HL-60/S4 treated with phorbol 12-myristate 13-acetate at 8.2 ng/mL for 4 days and 3 days (cell line): ENCODE measurements at regions not wholly inside any gene's neighbourhood (a gene's known extent, or its start where the extent isn't known, plus 50 kb on each side); places are given as distances from the start of the nearest gene placed in this dataset.
"Not testable (repeated sequence)": the region's sequence is repeated elsewhere in the genome, so short reads cannot be mapped to it uniquely, and the experiment has no call there.

Source experiments
- in situ Hi-C: fragments of 300-500 bp; cut with MboI; formaldehyde crosslinking; loops from 2 replicates; pipeline ENCODE4 v1.15.0; 2022; ENCODE audit warnings: low sequenced_read_pairs

- in situ Hi-C loops = no loop called here
Observed at GRCh38 chr6:134422426-134423231, 104.7 kb upstream of the SGK1 start.

GRCh38 chr6:134421501-134421900 is 103.6 kb upstream of the SGK1 start:
- in situ Hi-C loops = no loop called here

GRCh38 chr6:134420614-134421181 is 102.8 kb upstream of the SGK1 start:
- in situ Hi-C loops = no loop called here

- in situ Hi-C loops = no loop called here
Observed at GRCh38 chr6:134419716-134420115, 101.8 kb upstream of the SGK1 start.

GRCh38 chr6:134416418-134417154 is 98.7 kb upstream of the SGK1 start:
- in situ Hi-C loops = no loop called here

- in situ Hi-C loops = no loop called here
Observed at GRCh38 chr6:134415656-134416055, 97.7 kb upstream of the SGK1 start.

- in situ Hi-C loops = no loop called here
Observed at GRCh38 chr6:134415194-134415593, 97.3 kb upstream of the SGK1 start.

GRCh38 chr6:134414793-134415192 is 96.9 kb upstream of the SGK1 start:
- in situ Hi-C loops = no loop called here

- in situ Hi-C loops = no loop called here
Observed at GRCh38 chr6:134413241-134413643, 95.3 kb upstream of the SGK1 start.

GRCh38 chr6:134410541-134410940 is 92.6 kb upstream of the SGK1 start:
- in situ Hi-C loops = no loop called here

GRCh38 chr6:134407791-134408190 is 89.9 kb upstream of the SGK1 start:
- in situ Hi-C loops = no loop called here

GRCh38 chr6:134406311-134406710 is 88.4 kb upstream of the SGK1 start:
- in situ Hi-C loops = no loop called here

- in situ Hi-C loops = no loop called here
Observed at GRCh38 chr6:134405386-134406087, 87.6 kb upstream of the SGK1 start.

GRCh38 chr6:134403312-134403711 is 85.4 kb upstream of the SGK1 start:
- in situ Hi-C loops = not testable (repeated sequence)

GRCh38 chr6:134402372-134402984 is 84.6 kb upstream of the SGK1 start:
- in situ Hi-C loops = no loop called here

- in situ Hi-C loops = no loop called here
Observed at GRCh38 chr6:134400941-134401340, 83.0 kb upstream of the SGK1 start.

- in situ Hi-C loops = no loop called here
Observed at GRCh38 chr6:134398453-134398852, 80.5 kb upstream of the SGK1 start.

GRCh38 chr6:134397676-134398075 is 79.8 kb upstream of the SGK1 start:
- in situ Hi-C loops = no loop called here

GRCh38 chr6:134394905-134395304 is 77.0 kb upstream of the SGK1 start:
- in situ Hi-C loops = no loop called here

GRCh38 chr6:134394208-134394607 is 76.3 kb upstream of the SGK1 start:
- in situ Hi-C loops = no loop called here

GRCh38 chr6:134391205-134391604 is 73.3 kb upstream of the SGK1 start:
- in situ Hi-C loops = no loop called here
